ENCODE measurements at regions not wholly inside any gene's neighbourhood (a gene's known extent, or its start where the extent isn't known, plus 50 kb on each side); places are given as distances from the start of the nearest gene placed in this dataset.

GRCh38 chr4:29540439-29541102 lies 1179.6 kb upstream of the PCDH7 start:
- TF ChIP-seq ZNF785 (tag by site-specific recombination; IDR thresholded peaks at IDR 0.05) (no peak), ZNF184 (tag by site-specific recombination; IDR thresholded peaks at IDR 0.05) (no peak), CTCF (tag by site-specific recombination; IDR thresholded peaks at IDR 0.05) (no peak), ZNF248 (tag by site-specific recombination; IDR thresholded peaks at IDR 0.05) (no peak), ELK4 (IDR thresholded peaks at IDR 0.05; ENCODE audit: borderline replicate concordance, low read depth, low read length) (no peak), ZNF670 (tag by site-specific recombination; IDR thresholded peaks at IDR 0.05; ENCODE audit: low read depth) (no peak), ZNF707 (tag by site-specific recombination; IDR thresholded peaks at IDR 0.05) (no peak), YY1 (tag by site-specific recombination; IDR thresholded peaks at IDR 0.05) (no peak), FEZF1 (tag by site-specific recombination; IDR thresholded peaks at IDR 0.05) (no peak), ZNF514 (tag by site-specific recombination; IDR thresholded peaks at IDR 0.05) (no peak)
